Parathyroid adenoma (tissue), 2 donors: ENCODE measurements at regions not wholly inside any gene's neighbourhood (a gene's known extent, or its start where the extent isn't known, plus 50 kb on each side); places are given as distances from the start of the nearest gene placed in this dataset.

Experiments used
- H2AFZ ChIP-seq: fragments of 300-600 bp; sonication (generic); one replicate; pipeline ENCODE4 v1.7.0; 2017; ENCODE audit warnings: antibody characterized with exemption, mild to moderate bottlenecking
- H3K27ac ChIP-seq: fragments of 300-600 bp; sonication (generic); one replicate; pipeline ENCODE4 v1.7.0; 2017
- H3K27me3 ChIP-seq: fragments of 300-600 bp; sonication (generic); one replicate; pipeline ENCODE4 v1.7.0; 2017; ENCODE audit warnings: low read length; ENCODE audit not compliant: control insufficient read depth, insufficient read depth
- H3K36me3 ChIP-seq: fragments of 300-600 bp; sonication (generic); one replicate; pipeline ENCODE4 v1.7.0; 2017; ENCODE audit warnings: low read length; ENCODE audit not compliant: control insufficient read depth, insufficient read depth
- H3K4me1 ChIP-seq: fragments of 300-600 bp; sonication (generic); one replicate; pipeline ENCODE4 v1.7.0; 2017; ENCODE audit warnings: control low read depth
- H3K4me2 ChIP-seq: fragments of 300-600 bp; sonication (generic); one replicate; pipeline ENCODE4 v1.7.0; 2017; ENCODE audit warnings: low read length
- H3K4me3 ChIP-seq: fragments of 300-600 bp; sonication (generic); one replicate; pipeline ENCODE4 v1.7.0; 2017; ENCODE audit warnings: low read depth, low read length
- H3K79me2 ChIP-seq: fragments of 300-600 bp; sonication (generic); one replicate; pipeline ENCODE4 v1.7.0; 2017; ENCODE audit warnings: control low read depth
- H3K9ac ChIP-seq: fragments of 300-600 bp; sonication (generic); one replicate; pipeline ENCODE4 v1.7.0; 2017; ENCODE audit warnings: mild to moderate bottlenecking
- H3K9me3 ChIP-seq: fragments of 300-600 bp; sonication (generic); one replicate; pipeline ENCODE4 v1.7.0; 2017; ENCODE audit warnings: low read length; ENCODE audit not compliant: control insufficient read depth
- CTCF ChIP-seq: fragments of 300-600 bp; sonication (generic); IDR thresholded peaks from one replicate; pipeline ENCODE4 v1.7.0; 2017; ENCODE audit warnings: antibody characterized with exemption, mild to moderate bottlenecking
- donor health status: primary hyperparathyroidism.

- Histone ChIP-seq H3K9ac (no peak overlapping the region), H3K4me3 (no peak overlapping the region), H3K36me3 (no peaks in the 10 kb centered on the region), H3K4me2 (no peak overlapping the region), H2AFZ (no peak overlapping the region), H3K27ac (no peak overlapping the region), H3K27me3 (no peaks in the 10 kb centered on the region), H3K9me3 (no peaks in the 10 kb centered on the region), H3K4me1 (no peaks in the 10 kb centered on the region), H3K79me2 (no peaks in the 10 kb centered on the region)
- no peak for TF ChIP-seq CTCF
Measured at GRCh38 chr18:72648481-72648960, 104.4 kb upstream of the CBLN2 start.

- Histone ChIP-seq H3K79me2 (no peaks in the 10 kb centered on the region), H3K4me2 (no peak overlapping the region), H3K4me3 (no peak overlapping the region), H3K9me3 (no peaks in the 10 kb centered on the region), H3K27me3 (no peaks in the 10 kb centered on the region), H3K9ac (no peak overlapping the region), H2AFZ (no peak overlapping the region), H3K4me1 (no peaks in the 10 kb centered on the region), H3K36me3 (no peaks in the 10 kb centered on the region), H3K27ac (no peak overlapping the region)
- no peak for TF ChIP-seq CTCF
Measured at GRCh38 chr18:72648079-72648478, 103.9 kb upstream of the CBLN2 start.

GRCh38 chr18:72640557-72640956, 96.4 kb upstream of the CBLN2 start:
- Histone ChIP-seq H3K79me2 (no peaks in the 10 kb centered on the region), H3K4me3 (no peak overlapping the region), H2AFZ (no peak overlapping the region), H3K4me1 (no peaks in the 10 kb centered on the region), H3K4me2 (peak overlapping the region; percentile 26), H3K36me3 (no peaks in the 10 kb centered on the region), H3K27ac (no peak overlapping the region), H3K27me3 (no peaks in the 10 kb centered on the region), H3K9ac (no peak overlapping the region), H3K9me3 (no peaks in the 10 kb centered on the region)
- TF ChIP-seq CTCF: no peak

GRCh38 chr18:72638376-72638775, 94.2 kb upstream of the CBLN2 start:
- TF ChIP-seq CTCF: no peak
- Histone ChIP-seq H3K9ac (no peak overlapping the region), H3K27me3 (no peaks in the 10 kb centered on the region), H3K4me3 (no peak overlapping the region), H3K79me2 (no peaks in the 10 kb centered on the region), H3K9me3 (no peaks in the 10 kb centered on the region), H3K27ac (no peak overlapping the region), H2AFZ (no peak overlapping the region), H3K4me2 (no peak overlapping the region), H3K36me3 (no peaks in the 10 kb centered on the region), H3K4me1 (no peaks in the 10 kb centered on the region)

- no peak overlapping the region for H3K9ac ChIP-seq
- H3K27me3 ChIP-seq: no peaks in the 10 kb centered on the region
- H3K79me2 ChIP-seq: no peaks in the 10 kb centered on the region
- H2AFZ ChIP-seq: no peak overlapping the region
- no peak for TF ChIP-seq CTCF
- H3K4me3 ChIP-seq: no peak overlapping the region
- no peak overlapping the region for H3K27ac ChIP-seq
- H3K4me1 ChIP-seq: no peaks in the 10 kb centered on the region
- H3K9me3 ChIP-seq: no peaks in the 10 kb centered on the region
- no peaks in the 10 kb centered on the region for H3K36me3 ChIP-seq
- no peak overlapping the region for H3K4me2 ChIP-seq
Measured at GRCh38 chr18:72637721-72638120, 93.6 kb upstream of the CBLN2 start.
